OCI-LY1 (cell line): ENCODE measurements at regions not wholly inside any gene's neighbourhood (a gene's known extent, or its start where the extent isn't known, plus 50 kb on each side); places are given as distances from the start of the nearest gene placed in this dataset.

Source experiments
- CTCF ChIP-seq: fragments of 200-600 bp; sonication (generic), shearing (Covaris generic); IDR thresholded peaks from 2 replicates; pipeline ENCODE4 v1.5.1; 2017; ENCODE audit warnings: mild to moderate bottlenecking, antibody characterized with exemption, low read length, moderate library complexity, mixed read lengths
- EZH2 ChIP-seq: fragments of 200-600 bp; sonication (generic), shearing (Covaris generic); IDR thresholded peaks from 2 replicates; pipeline ENCODE4 v1.8.0; 2017; ENCODE audit warnings: borderline replicate concordance, mixed run types, mild to moderate bottlenecking, antibody characterized with exemption, low read length, moderate library complexity, mixed read lengths

GRCh38 chr5:42908509-42909488 is 97.1 kb upstream of the SELENOP start:
- TF ChIP-seq CTCF (peak; percentile 80), EZH2 (no peak)
